AG10803 (cell line): ENCODE measurements at regions not wholly inside any gene's neighbourhood (a gene's known extent, or its start where the extent isn't known, plus 50 kb on each side); places are given as distances from the start of the nearest gene placed in this dataset.

Source experiments
- DNase-seq: peaks from one replicate; pipeline ENCODE4 v3.0.0; 2010; ENCODE audit warnings: low read depth
- H3K4me3 ChIP-seq: 2 replicates; pipeline ENCODE4 v1.5.1; 2011; ENCODE audit warnings: mild to moderate bottlenecking, low read length, control low read depth
- CTCF ChIP-seq: conservative IDR thresholded peaks from 2 replicates; pipeline ENCODE4 v1.5.1; 2011; ENCODE audit warnings: mild to moderate bottlenecking, low read length, control low read depth, inconsistent platforms

DNA sequence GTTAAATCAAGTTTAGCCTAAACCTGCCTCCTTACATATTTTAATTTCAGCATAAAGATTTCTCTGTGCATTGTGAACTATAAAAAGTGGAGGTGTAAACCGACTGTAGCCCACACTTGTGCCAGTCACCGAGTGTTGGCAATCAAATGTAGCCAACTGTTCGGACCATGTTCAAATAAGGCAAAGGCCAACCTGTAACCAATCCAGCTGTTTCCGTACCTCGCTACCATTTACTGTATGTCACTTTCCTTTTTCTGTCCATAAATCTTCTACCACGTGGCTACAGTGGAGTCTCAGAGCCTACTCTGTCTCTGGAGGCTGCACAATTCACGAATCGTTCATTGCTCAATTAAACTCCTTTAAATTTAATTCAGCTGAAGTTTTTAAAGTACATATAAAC lies 156.0 kb downstream of the SLC25A46 start:
- DNase-seq: no peak
- no peak for TF ChIP-seq CTCF
- H3K4me3 ChIP-seq: no peak overlapping the region

GRCh38 chr5:110896901-110897300 lies 158.1 kb downstream of the SLC25A46 start:
- DNase-seq: no peak
- no peak for TF ChIP-seq CTCF
- H3K4me3 ChIP-seq: no peak overlapping the region

DNA sequence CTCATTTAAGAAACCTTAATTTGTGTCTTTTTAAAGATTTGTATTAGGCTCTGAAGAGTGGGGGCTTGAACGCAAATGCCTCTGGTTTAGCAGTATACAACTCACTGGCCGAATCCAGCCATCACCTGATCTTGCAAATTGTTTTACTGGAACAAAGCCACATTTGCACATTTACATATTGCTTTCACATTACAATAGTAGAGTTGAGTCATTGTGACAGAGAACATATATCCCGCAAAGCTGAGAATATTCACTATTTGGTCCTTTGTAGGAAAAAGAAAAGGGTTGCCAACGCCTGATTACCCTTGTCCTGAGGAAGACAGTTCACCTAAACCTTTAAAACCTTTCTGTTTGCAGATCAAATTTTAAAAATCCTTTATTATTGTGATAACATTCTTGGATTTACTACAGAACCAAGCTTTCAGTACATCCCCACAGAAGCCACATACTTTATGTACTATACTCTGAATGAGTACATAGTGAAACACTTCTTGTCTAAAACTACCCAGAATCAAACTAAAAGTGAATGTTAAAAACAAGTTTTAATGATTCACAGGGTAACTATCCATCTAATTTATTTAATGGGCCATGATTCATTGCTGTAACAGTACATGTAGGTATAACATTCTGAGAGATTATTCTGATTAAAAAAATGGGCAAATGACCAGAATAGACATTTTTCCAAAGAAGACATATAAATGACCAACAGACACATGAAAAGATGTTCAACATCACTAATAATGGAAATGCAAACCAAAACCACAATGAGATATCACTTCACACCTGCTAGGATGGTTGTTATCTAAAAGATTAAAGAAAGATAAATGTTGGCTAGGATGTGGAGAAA lies 161.0 kb downstream of the SLC25A46 start:
- no peak for TF ChIP-seq CTCF
- no peak overlapping the region for H3K4me3 ChIP-seq
- no peak for DNase-seq

DNA sequence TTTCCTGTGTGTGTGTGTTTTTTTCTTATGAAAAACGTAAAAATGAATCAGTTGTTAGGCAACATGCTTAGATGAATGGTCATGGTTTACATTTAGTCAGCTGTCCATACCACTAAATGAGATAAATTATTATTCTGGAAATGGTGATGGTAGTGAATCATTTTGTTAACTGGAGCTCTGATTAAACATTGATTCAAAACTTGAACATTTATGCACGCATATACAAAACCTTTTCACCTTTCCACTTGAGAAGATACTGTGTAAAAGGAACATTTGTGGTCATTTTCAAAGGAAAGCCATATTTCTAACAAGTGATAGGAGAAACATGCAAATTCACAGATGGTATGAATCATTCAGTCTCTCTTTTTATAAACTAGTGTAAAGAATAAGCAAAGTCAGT lies 162.0 kb downstream of the SLC25A46 start:
- DNase-seq: no peak
- TF ChIP-seq CTCF: no peak
- H3K4me3 ChIP-seq: no peak overlapping the region

DNA sequence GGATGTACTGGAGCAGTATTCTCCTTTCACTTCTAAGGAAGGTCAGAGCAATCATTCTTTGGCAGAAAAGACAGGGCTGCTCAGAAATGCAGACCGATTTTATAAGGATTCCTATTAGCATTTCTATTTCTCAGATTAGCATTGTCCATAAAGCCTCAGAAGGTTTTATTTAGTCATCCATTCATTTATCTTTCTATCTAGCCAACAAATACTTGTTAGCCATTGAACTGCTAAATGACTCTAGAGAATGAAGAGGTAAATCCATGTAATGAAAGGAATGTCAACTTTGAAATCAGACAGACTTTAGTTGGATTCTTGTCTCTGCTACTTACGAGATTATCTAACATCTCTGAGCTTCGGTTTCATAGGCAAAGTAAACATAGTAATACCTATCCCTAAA lies 165.2 kb downstream of the SLC25A46 start:
- DNase-seq: no peak
- H3K4me3 ChIP-seq: no peak overlapping the region
- no peak for TF ChIP-seq CTCF

- H3K4me3 ChIP-seq: no peak overlapping the region
- DNase-seq: no peak
- no peak for TF ChIP-seq CTCF
Observed at GRCh38 chr5:110908848-110909247, 162.7 kb upstream of the TSLP start.

- H3K4me3 ChIP-seq: no peak overlapping the region
- no peak for TF ChIP-seq CTCF
- DNase-seq: no peak
Observed at GRCh38 chr5:110909415-110909814, 162.1 kb upstream of the TSLP start.
